Nucleus accumbens (tissue), 56 donors: ENCODE measurements at regions not wholly inside any gene's neighbourhood (a gene's known extent, or its start where the extent isn't known, plus 50 kb on each side); places are given as distances from the start of the nearest gene placed in this dataset.
A peak's percentile ranks its signal among the peaks of the same experiment; 100 is the strongest.
"Not testable (repeated sequence)": the region's sequence is repeated elsewhere in the genome, so short reads cannot be mapped to it uniquely, and the experiment has no call there.

Experiments used
- DNase-seq, 56 donors: peaks; one replicate each; lab custom pipeline; 2025; lab: John Stamatoyannopoulos, UW

DNA sequence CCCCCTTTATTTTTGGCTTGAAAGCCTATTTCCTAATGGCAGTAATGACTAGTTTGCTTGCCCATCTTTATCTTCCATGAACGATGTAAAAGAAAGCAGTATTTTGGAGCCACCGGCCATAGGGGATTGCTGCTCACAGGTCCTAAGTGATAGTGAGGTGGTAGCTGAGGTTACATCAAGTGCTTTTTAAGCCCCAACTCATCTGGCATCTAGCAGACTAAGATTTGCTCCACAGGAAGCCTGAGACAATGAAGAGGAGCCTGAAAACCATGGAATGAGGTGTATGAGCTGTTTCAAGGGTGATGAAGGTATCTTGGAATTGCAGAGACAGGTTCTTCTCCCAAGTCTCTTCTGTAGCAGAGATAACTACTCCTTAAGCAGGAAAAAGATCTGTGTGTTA lies 496.3 kb downstream of the XPNPEP1 start:
- DNase-seq = no peak

DNA sequence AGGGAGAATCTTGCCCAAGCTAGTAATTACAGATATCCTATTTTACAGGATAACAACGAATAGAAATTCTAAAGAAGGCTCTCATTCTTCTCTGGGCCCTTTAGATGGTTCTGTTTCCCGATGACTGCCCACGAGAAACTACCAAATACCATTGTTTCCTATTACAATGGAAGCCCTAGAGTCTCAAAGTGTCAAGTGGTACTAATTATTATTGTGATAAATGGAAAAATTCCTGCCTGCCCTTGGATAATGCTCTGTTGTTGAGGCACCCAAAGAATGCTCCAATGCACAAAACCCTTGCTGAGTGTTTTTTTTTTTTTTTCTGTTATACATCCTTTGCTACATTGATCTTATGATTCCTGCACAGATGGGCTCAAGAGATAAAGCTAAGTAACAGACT lies 504.5 kb downstream of the XPNPEP1 start:
- no peak for DNase-seq

GRCh38 chr10:109417803-109418202 lies 505.5 kb downstream of the XPNPEP1 start:
- DNase-seq = no peak

GRCh38 chr10:109412353-109412752 lies 511.0 kb downstream of the XPNPEP1 start:
- DNase-seq = no peak

DNA sequence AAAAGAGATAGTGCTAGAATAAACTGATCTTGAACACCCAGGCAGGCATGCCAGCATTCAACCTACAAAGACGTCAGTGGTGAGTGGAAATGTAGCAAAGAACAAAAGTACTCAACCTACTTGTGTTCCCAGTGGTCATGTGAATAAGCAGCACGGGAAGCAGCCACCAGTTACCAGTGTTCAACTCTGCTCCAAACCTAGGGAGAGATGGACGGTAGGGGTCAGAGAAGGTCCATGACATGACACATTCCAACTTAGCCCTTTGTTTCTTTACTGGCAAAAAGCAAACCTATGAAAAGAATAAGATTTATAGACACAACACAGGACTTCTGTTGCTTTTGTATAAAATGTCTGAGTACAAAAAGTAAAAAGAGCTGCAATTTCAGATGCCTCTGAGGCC lies 511.4 kb downstream of the XPNPEP1 start:
- peak in 3 of 56 donors; percentile 0 to 15 (median 5) for DNase-seq

- DNase-seq = no peak
Measured at GRCh38 chr10:109405338-109405737, 518.0 kb downstream of the XPNPEP1 start.

DNA sequence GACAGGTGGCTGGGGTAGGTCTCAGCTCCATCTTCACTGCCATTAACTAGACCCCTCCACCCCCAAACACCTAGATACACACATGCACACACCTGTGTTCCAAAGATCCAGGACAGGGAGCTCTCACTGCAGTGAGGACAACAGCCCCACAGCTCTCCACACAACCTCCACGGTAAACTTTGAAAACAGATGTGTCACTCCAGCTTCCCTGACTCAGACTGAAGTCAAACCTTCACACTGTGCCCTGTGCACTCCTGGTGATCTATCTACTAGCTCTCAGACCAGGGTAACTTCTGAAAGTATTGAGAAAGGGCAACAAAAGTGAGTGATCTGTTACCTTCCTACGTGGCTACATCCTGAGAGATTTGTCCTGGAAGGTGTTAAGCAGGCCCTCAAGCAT lies 519.8 kb downstream of the XPNPEP1 start:
- DNase-seq = no peak

- no peak for DNase-seq
Measured at GRCh38 chr10:109393425-109393824, 529.9 kb downstream of the XPNPEP1 start.

- no peak for DNase-seq
Measured at GRCh38 chr10:109386921-109387320, 536.4 kb downstream of the XPNPEP1 start.

GRCh38 chr10:109386101-109386500 lies 537.2 kb downstream of the XPNPEP1 start:
- DNase-seq = no peak

DNA sequence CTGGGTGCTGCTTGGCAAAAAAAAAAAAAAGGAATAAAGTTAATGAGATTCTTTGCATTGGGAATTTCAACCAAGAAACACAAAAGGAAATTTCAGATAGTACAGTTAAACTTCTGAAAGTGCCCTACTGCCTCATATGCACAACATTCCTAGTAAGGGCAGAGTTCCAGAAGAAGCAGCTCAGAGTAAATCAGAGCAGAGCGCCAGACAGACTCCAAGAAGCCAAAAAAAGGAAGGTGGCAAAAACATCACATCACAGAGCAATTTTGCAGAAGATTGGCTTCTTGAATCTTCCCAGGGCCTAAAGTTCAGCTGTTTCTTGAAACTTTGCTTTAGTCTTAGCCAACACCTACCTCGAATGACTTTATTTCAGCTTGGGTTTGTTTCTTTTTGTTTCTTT lies 544.1 kb downstream of the XPNPEP1 start:
- no peak for DNase-seq

- DNase-seq = no peak
Measured at GRCh38 chr10:109374215-109374614, 549.1 kb downstream of the XPNPEP1 start.

DNA sequence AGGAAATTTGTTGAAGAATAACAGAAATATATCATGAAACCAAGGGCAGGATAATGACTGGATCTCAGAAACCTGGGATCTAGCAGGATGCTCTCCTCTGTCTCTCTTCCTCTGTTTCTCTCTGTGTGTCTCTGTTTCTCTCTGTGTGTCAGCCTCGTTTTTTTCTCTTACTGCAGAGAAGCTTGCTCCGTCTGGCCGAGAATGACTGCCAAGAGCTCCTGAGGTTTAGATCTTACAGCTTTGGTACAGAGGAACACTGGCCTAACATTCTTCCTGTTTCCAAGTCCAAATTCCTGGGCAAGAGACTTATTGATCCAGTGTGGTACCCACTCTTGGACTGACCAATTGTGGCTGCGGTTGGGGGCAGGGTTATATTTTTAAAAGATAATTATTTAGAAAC lies 564.0 kb downstream of the XPNPEP1 start:
- DNase-seq = no peak

GRCh38 chr10:109358325-109358724 lies 565.0 kb downstream of the XPNPEP1 start:
- DNase-seq = no peak

DNA sequence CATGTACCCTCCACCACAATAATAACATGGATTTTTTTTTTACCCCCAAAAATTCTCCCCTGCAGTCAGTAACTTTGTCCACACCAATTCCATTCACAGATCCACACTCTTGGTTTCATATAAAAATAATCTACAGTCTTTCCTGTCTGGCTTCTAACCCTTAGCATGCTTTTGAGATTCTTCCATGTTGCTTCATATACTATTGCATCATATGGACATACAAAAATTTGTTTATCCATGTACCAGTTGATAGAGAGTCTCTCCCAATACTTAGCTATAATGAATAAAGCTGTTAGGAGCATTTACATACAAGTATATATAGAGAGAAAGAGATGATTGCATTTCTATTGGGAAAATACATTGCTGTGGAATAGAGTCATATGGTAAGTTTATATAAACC lies 575.0 kb downstream of the XPNPEP1 start:
- no peak for DNase-seq

GRCh38 chr10:109343293-109343692 lies 580.0 kb downstream of the XPNPEP1 start:
- DNase-seq = no peak

DNA sequence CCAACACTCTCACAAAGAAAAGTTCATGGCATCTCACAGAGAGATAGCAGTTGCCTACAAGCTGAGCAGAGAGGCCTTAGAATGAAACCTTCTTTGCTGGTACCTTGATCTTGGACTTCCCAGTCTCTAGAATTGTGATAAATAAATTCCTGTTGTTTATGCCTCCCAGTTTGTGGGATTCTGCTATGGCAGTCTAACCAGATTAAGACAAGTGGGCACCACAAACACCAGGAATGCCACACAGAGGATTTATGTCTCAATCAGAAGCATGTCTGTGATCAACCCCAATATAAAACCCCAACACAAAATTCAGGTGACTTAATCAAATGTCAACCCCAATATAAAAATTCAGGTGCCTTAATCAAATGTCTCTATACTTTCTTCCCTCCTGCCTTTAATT lies 581.3 kb downstream of the XPNPEP1 start:
- no peak for DNase-seq

DNA sequence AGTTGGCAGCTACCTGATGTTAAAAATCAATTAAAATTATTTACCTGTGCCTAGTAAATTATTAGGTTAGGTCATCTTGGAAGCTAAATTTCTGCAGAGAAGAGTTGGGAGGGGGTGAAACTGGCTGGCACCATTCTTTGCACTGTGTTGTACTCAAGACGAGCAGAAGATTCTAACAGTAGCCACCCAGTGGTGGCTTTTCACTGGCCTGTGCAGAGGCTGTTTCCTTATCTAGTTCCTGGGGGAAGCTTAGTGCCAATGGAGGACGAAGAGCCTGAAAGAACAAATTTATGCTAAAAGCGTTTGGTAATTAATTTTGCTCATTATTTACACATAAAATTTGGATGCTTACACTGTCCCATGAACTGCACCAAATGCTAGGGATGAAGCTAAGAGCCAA lies 595.3 kb downstream of the XPNPEP1 start:
- DNase-seq = no peak

- DNase-seq = no peak
Measured at GRCh38 chr10:109327266-109327665, 596.0 kb downstream of the XPNPEP1 start.

GRCh38 chr10:109324721-109325120 lies 598.6 kb downstream of the XPNPEP1 start:
- no peak for DNase-seq

GRCh38 chr10:109317746-109318366 lies 605.5 kb downstream of the XPNPEP1 start:
- no peak for DNase-seq

DNA sequence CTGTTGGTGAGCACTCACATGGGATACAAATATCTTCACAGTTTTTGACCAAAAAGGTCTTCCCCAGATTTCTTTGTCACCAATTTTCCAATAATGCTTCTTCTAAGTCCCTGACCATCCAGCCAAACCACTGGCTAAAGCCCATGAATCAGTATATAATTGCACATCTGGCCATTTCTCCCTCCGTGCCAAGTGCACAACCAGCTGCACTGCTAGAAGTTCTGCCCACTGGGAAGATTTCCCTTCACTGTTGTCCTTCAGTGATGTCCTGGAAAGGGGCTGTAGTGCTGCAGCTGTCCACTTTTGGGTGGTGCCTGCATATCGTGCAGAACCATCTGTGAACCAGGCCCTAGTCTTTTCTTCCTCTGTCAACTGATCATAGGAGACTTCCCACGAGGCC lies 609.3 kb downstream of the XPNPEP1 start:
- DNase-seq = not testable (repeated sequence)

DNA sequence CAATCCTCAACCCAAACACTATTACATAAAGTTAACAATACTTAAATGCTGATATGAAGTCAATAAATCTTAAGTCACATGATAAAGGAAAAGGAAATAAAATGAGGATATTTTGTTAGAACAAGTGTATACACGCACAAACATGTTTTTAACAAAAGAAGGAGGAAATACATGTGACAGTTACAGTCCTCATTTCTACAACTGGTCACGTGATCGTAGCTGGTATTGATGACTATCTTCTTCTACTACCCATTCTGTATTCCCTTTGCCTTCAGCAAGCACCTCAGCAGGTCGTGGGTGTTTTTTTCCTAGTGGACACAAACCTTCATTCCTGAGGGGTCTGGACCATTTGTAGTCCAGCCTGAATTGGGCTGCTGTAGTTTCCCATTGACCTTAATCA lies 610.8 kb downstream of the XPNPEP1 start:
- not testable (repeated sequence) for DNase-seq
